ENCODE measurements at regions not wholly inside any gene's neighbourhood (a gene's known extent, or its start where the extent isn't known, plus 50 kb on each side); places are given as distances from the start of the nearest gene placed in this dataset.

GRCh38 chrX:10707773-10708172, 87.4 kb upstream of the MID1 start:
- ATAC-seq (ENCODE audit: low read depth) (no peak), DNase-seq (ENCODE audit: low spot score) (no peak)
- no peaks in the 10 kb centered on the region for H3K27me3 ChIP-seq (ENCODE audit: insufficient read depth, poor library complexity, severe bottlenecking)
- TF ChIP-seq CTCF (IDR thresholded peaks at IDR 0.05; ENCODE audit: poor library complexity, severe bottlenecking) = no peak
- H3K9me3 ChIP-seq (ENCODE audit: severe bottlenecking) = no peaks in the 10 kb centered on the region
- H3K27ac ChIP-seq (ENCODE audit: poor library complexity, severe bottlenecking) = no peak overlapping the region
- no peaks in the 10 kb centered on the region for H3K4me1 ChIP-seq (ENCODE audit: insufficient read depth, poor library complexity, severe bottlenecking)
- H3K36me3 ChIP-seq (ENCODE audit: low read depth) = no peaks in the 10 kb centered on the region
- no peak overlapping the region for H3K4me3 ChIP-seq (ENCODE audit: severe bottlenecking)

- ATAC-seq (ENCODE audit: low read depth) = no peak
- Histone ChIP-seq H3K27me3 (ENCODE audit: insufficient read depth, poor library complexity, severe bottlenecking) (no peaks in the 10 kb centered on the region), H3K27ac (ENCODE audit: poor library complexity, severe bottlenecking) (no peak overlapping the region), H3K36me3 (ENCODE audit: low read depth) (no peaks in the 10 kb centered on the region), H3K4me1 (ENCODE audit: insufficient read depth, poor library complexity, severe bottlenecking) (no peaks in the 10 kb centered on the region), H3K4me3 (ENCODE audit: severe bottlenecking) (no peak overlapping the region), H3K9me3 (ENCODE audit: severe bottlenecking) (no peaks in the 10 kb centered on the region)
- no peak for DNase-seq (ENCODE audit: low spot score)
- TF ChIP-seq CTCF (IDR thresholded peaks at IDR 0.05; ENCODE audit: poor library complexity, severe bottlenecking) = no peak
These were observed 88.9 kb upstream of the MID1 start for GRCh38 chrX:10709276-10709675.

- no peak for TF ChIP-seq CTCF (IDR thresholded peaks at IDR 0.05; ENCODE audit: poor library complexity, severe bottlenecking)
- no peaks in the 10 kb centered on the region for H3K27me3 ChIP-seq (ENCODE audit: insufficient read depth, poor library complexity, severe bottlenecking)
- no peaks in the 10 kb centered on the region for H3K9me3 ChIP-seq (ENCODE audit: severe bottlenecking)
- DNase-seq (ENCODE audit: low spot score) = no peak
- H3K36me3 ChIP-seq (ENCODE audit: low read depth) = no peaks in the 10 kb centered on the region
- no peak overlapping the region for H3K4me3 ChIP-seq (ENCODE audit: severe bottlenecking)
- no peak overlapping the region for H3K27ac ChIP-seq (ENCODE audit: poor library complexity, severe bottlenecking)
- H3K4me1 ChIP-seq (ENCODE audit: insufficient read depth, poor library complexity, severe bottlenecking) = no peaks in the 10 kb centered on the region
- ATAC-seq (ENCODE audit: low read depth) = no peak
These were observed 94.1 kb upstream of the MID1 start for GRCh38 chrX:10714531-10714930.

- H3K9me3 ChIP-seq (ENCODE audit: severe bottlenecking) = no peaks in the 10 kb centered on the region
- H3K36me3 ChIP-seq (ENCODE audit: low read depth) = no peaks in the 10 kb centered on the region
- H3K4me3 ChIP-seq (ENCODE audit: severe bottlenecking) = no peak overlapping the region
- TF ChIP-seq CTCF (IDR thresholded peaks at IDR 0.05; ENCODE audit: poor library complexity, severe bottlenecking) = peak; percentile 66
- H3K27me3 ChIP-seq (ENCODE audit: insufficient read depth, poor library complexity, severe bottlenecking) = no peaks in the 10 kb centered on the region
- no peak overlapping the region for H3K27ac ChIP-seq (ENCODE audit: poor library complexity, severe bottlenecking)
- no peaks in the 10 kb centered on the region for H3K4me1 ChIP-seq (ENCODE audit: insufficient read depth, poor library complexity, severe bottlenecking)
- DNase-seq (ENCODE audit: low spot score) (no peak), ATAC-seq (ENCODE audit: low read depth) (no peak)
These were observed 102.5 kb upstream of the MID1 start for GRCh38 chrX:10722851-10723250.

GRCh38 chrX:10725071-10725470, 104.7 kb upstream of the MID1 start:
- H3K4me3 ChIP-seq (ENCODE audit: severe bottlenecking) = no peak overlapping the region
- no peak for DNase-seq (ENCODE audit: low spot score)
- no peaks in the 10 kb centered on the region for H3K9me3 ChIP-seq (ENCODE audit: severe bottlenecking)
- no peaks in the 10 kb centered on the region for H3K27me3 ChIP-seq (ENCODE audit: insufficient read depth, poor library complexity, severe bottlenecking)
- no peak for ATAC-seq (ENCODE audit: low read depth)
- peak; percentile 10 for TF ChIP-seq CTCF (IDR thresholded peaks at IDR 0.05; ENCODE audit: poor library complexity, severe bottlenecking)
- no peak overlapping the region for H3K27ac ChIP-seq (ENCODE audit: poor library complexity, severe bottlenecking)
- no peaks in the 10 kb centered on the region for H3K4me1 ChIP-seq (ENCODE audit: insufficient read depth, poor library complexity, severe bottlenecking)
- H3K36me3 ChIP-seq (ENCODE audit: low read depth) = no peaks in the 10 kb centered on the region
